ENCODE measurements at regions not wholly inside any gene's neighbourhood (a gene's known extent, or its start where the extent isn't known, plus 50 kb on each side); places are given as distances from the start of the nearest gene placed in this dataset.

GRCh38 chr16:86929057-86929871 is 350.9 kb downstream of the FOXL1 start:
- ATAC-seq (no peak), DNase-seq (ENCODE audit: low spot score in 2 of 2) (no peak)
- no peak overlapping the region for H3K27ac Mint-ChIP-seq
- H3K9me3 Mint-ChIP-seq, result no peaks in the 10 kb centered on the region
- H3K36me3 Mint-ChIP-seq, result no peaks in the 10 kb centered on the region

- DNase-seq (ENCODE audit: low spot score in 2 of 2), result no peak
- no peak for ATAC-seq
- H3K27ac Mint-ChIP-seq, result no peak overlapping the region
- no peaks in the 10 kb centered on the region for H3K9me3 Mint-ChIP-seq
- no peaks in the 10 kb centered on the region for H3K36me3 Mint-ChIP-seq
Measured at GRCh38 chr16:86930001-86930400, 351.7 kb downstream of the FOXL1 start.

GRCh38 chr16:86930663-86931373 is 352.5 kb downstream of the FOXL1 start:
- DNase-seq (ENCODE audit: low spot score in 2 of 2) (no peak), ATAC-seq (no peak)
- no peaks in the 10 kb centered on the region for H3K36me3 Mint-ChIP-seq
- no peak overlapping the region for H3K27ac Mint-ChIP-seq
- H3K9me3 Mint-ChIP-seq, result no peaks in the 10 kb centered on the region

- no peaks in the 10 kb centered on the region for H3K36me3 Mint-ChIP-seq
- no peak overlapping the region for H3K27ac Mint-ChIP-seq
- no peak for ATAC-seq
- no peak for DNase-seq (ENCODE audit: low spot score in 2 of 2)
- no peaks in the 10 kb centered on the region for H3K9me3 Mint-ChIP-seq
Measured at GRCh38 chr16:86931410-86931941, 353.1 kb downstream of the FOXL1 start.

GRCh38 chr16:86932130-86932982 is 354.0 kb downstream of the FOXL1 start:
- ATAC-seq, result no peak

GRCh38 chr16:86934581-86935375 is 356.4 kb downstream of the FOXL1 start:
- peaks cover 0 to 7% of the 10 kb centered on the region in 2 donors for H3K9me3 Mint-ChIP-seq
- no peak for DNase-seq (ENCODE audit: low spot score in 2 of 2)
- H3K36me3 Mint-ChIP-seq, result peaks cover 2 to 4% of the 10 kb centered on the region in 2 donors
- H3K27ac Mint-ChIP-seq, result no peak overlapping the region
- ATAC-seq, result no peak

More at GRCh38 chr16:86932130-86932982, 354.0 kb downstream of the FOXL1 start:
- H3K27ac Mint-ChIP-seq, result no peak overlapping the region
- H3K9me3 Mint-ChIP-seq, result no peaks in the 10 kb centered on the region
- H3K36me3 Mint-ChIP-seq, result no peaks in the 10 kb centered on the region
- DNase-seq (ENCODE audit: low spot score in 2 of 2), result no peak

- peaks cover 4 to 12% of the 10 kb centered on the region in 2 donors for H3K9me3 Mint-ChIP-seq
- H3K27ac Mint-ChIP-seq, result no peak overlapping the region
- ATAC-seq (no peak), DNase-seq (ENCODE audit: low spot score in 2 of 2) (no peak)
- H3K36me3 Mint-ChIP-seq, result peaks cover 4 to 6% of the 10 kb centered on the region in 2 donors
Measured at GRCh38 chr16:86939609-86940008, 361.3 kb downstream of the FOXL1 start.

- DNase-seq (ENCODE audit: low spot score in 2 of 2) (no peak), ATAC-seq (no peak)
- Mint-ChIP-seq H3K9me3 (peaks cover 4 to 12% of the 10 kb centered on the region in 2 donors), H3K36me3 (peaks cover 4 to 6% of the 10 kb centered on the region in 2 donors), H3K27ac (no peak overlapping the region)
Measured at GRCh38 chr16:86941731-86942130, 363.4 kb downstream of the FOXL1 start.

GRCh38 chr16:86942151-86943051 is 364.1 kb downstream of the FOXL1 start:
- no peak for ATAC-seq
- H3K27ac Mint-ChIP-seq, result no peak overlapping the region
- peaks cover 4 to 12% of the 10 kb centered on the region in 2 donors for H3K9me3 Mint-ChIP-seq
- no peak for DNase-seq (ENCODE audit: low spot score in 2 of 2)
- H3K36me3 Mint-ChIP-seq, result peaks cover 4 to 6% of the 10 kb centered on the region in 2 donors

- H3K27ac Mint-ChIP-seq, result no peak overlapping the region
- no peaks in the 10 kb centered on the region for H3K36me3 Mint-ChIP-seq
- no peak for DNase-seq (ENCODE audit: low spot score in 2 of 2)
- no peak for ATAC-seq
- no peaks in the 10 kb centered on the region for H3K9me3 Mint-ChIP-seq
Measured at GRCh38 chr16:86945166-86945900, 367.0 kb downstream of the FOXL1 start.

GRCh38 chr16:86946396-86946795 is 368.0 kb downstream of the FOXL1 start:
- Mint-ChIP-seq H3K9me3 (no peaks in the 10 kb centered on the region), H3K36me3 (no peaks in the 10 kb centered on the region), H3K27ac (no peak overlapping the region)
- no peak for ATAC-seq
- DNase-seq (ENCODE audit: low spot score in 2 of 2), result no peak

GRCh38 chr16:86946981-86947380 is 368.6 kb downstream of the FOXL1 start:
- H3K36me3 Mint-ChIP-seq, result no peaks in the 10 kb centered on the region
- ATAC-seq, result no peak
- no peak for DNase-seq (ENCODE audit: low spot score in 2 of 2)
- no peak overlapping the region for H3K27ac Mint-ChIP-seq
- no peaks in the 10 kb centered on the region for H3K9me3 Mint-ChIP-seq

GRCh38 chr16:86948046-86948445 is 369.1 kb downstream of the C16orf95 start:
- DNase-seq (ENCODE audit: low spot score in 2 of 2), result no peak

GRCh38 chr16:86949116-86949515 is 368.1 kb downstream of the C16orf95 start:
- no peak for ATAC-seq
- DNase-seq (ENCODE audit: low spot score in 2 of 2), result no peak
- H3K27ac Mint-ChIP-seq, result no peak overlapping the region
- H3K9me3 Mint-ChIP-seq, result peaks cover 0 to 3% of the 10 kb centered on the region in 2 donors
- H3K36me3 Mint-ChIP-seq, result no peaks in the 10 kb centered on the region

More at GRCh38 chr16:86948046-86948445, 369.1 kb downstream of the C16orf95 start:
- no peaks in the 10 kb centered on the region for H3K36me3 Mint-ChIP-seq
- no peak overlapping the region for H3K27ac Mint-ChIP-seq
- peaks cover 0 to 2% of the 10 kb centered on the region in 2 donors for H3K9me3 Mint-ChIP-seq
- no peak for ATAC-seq

Measured in activated naive CD4-positive, alpha-beta T cell treated with anti-CD3 and anti-CD28 coated beads, Interleukin-2, amount 50 U/mL, for 72 hours (primary cell).